ENCODE measurements at regions not wholly inside any gene's neighbourhood (a gene's known extent, or its start where the extent isn't known, plus 50 kb on each side); places are given as distances from the start of the nearest gene placed in this dataset.

DNA sequence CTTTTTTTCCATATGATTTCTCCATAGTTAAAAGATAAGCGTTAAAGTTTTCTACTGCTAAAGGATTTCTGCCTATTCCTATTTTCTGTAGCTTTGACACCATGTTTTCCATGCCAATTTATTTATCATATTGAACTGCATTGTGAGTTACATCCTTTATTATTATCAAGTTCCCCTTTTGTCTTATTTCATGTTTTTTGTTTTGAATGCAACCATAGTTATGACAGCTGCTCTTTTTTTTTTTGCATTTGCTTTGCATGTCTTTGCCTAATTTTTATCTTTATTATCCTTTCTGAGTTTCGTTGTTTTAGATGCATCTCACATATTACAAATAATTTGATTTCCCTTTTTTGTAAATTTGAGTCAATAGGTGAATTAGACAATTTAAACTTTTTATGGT is 161.5 kb downstream of the DEPDC1B start:
- Histone ChIP-seq H3F3A (ENCODE audit: low read depth) (no peaks in the 10 kb centered on the region), H3K79me2 (ENCODE audit: insufficient read depth, low read length) (no peaks in the 10 kb centered on the region), H3K4me2 (ENCODE audit: low read depth, low read length, poor library complexity, severe bottlenecking) (no peak overlapping the region), H3K27me3 (ENCODE audit: insufficient read depth, low read length, poor library complexity, severe bottlenecking) (no peaks in the 10 kb centered on the region), H3K9ac (ENCODE audit: low read depth, low read length, poor library complexity, severe bottlenecking) (no peak overlapping the region), H3K36me3 (ENCODE audit: insufficient read depth, low read length) (no peaks in the 10 kb centered on the region), H2AFZ (ENCODE audit: low read length) (no peak overlapping the region), H3K4me1 (ENCODE audit: insufficient read depth, low read length, poor library complexity, severe bottlenecking) (peaks cover 13% of the 10 kb centered on the region), H4K20me1 (ENCODE audit: insufficient read depth, low read length, poor library complexity, severe bottlenecking) (no peaks in the 10 kb centered on the region), H3K9me3 (ENCODE audit: insufficient read depth, low read depth, low read length) (no peaks in the 10 kb centered on the region), H3K4me3 (ENCODE audit: low read length, poor library complexity, severe bottlenecking) (no peak overlapping the region), H3K9me2 (replicated peaks; ENCODE audit: low read depth, low read length) (no peaks in the 10 kb centered on the region)
- TF ChIP-seq EZH2phosphoT487 (IDR thresholded peaks at IDR 0.05; ENCODE audit: borderline replicate concordance), result no peak
- TF ChIP-seq, protein P1, sequence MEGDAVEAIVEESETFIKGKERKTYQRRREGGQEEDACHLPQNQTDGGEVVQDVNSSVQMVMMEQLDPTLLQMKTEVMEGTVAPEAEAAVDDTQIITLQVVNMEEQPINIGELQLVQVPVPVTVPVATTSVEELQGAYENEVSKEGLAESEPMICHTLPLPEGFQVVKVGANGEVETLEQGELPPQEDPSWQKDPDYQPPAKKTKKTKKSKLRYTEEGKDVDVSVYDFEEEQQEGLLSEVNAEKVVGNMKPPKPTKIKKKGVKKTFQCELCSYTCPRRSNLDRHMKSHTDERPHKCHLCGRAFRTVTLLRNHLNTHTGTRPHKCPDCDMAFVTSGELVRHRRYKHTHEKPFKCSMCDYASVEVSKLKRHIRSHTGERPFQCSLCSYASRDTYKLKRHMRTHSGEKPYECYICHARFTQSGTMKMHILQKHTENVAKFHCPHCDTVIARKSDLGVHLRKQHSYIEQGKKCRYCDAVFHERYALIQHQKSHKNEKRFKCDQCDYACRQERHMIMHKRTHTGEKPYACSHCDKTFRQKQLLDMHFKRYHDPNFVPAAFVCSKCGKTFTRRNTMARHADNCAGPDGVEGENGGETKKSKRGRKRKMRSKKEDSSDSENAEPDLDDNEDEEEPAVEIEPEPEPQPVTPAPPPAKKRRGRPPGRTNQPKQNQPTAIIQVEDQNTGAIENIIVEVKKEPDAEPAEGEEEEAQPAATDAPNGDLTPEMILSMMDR (conservative IDR thresholded peaks at IDR 0.05; ENCODE audit: low read length), result no peak

DNA sequence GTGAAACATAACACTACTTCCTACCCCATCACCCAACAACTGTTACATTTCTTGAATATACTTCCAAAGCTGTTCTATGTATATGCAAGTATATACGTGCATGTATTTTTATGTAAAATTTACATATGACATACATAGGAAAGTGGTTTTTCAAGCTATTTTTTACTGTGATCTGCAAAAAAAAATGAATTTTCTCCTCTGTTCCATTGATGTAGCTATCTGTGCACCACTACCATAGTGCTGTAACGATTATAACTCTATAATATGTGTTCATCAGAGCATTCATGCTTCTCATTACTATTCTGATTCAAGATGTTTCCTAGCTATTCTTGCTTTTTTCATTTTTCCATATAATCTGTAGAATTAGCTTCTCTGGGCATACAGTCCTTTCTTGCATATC is 164.0 kb downstream of the DEPDC1B start:
- Histone ChIP-seq H3K9me3 (ENCODE audit: insufficient read depth, low read depth, low read length) (no peaks in the 10 kb centered on the region), H3K9ac (ENCODE audit: low read depth, low read length, poor library complexity, severe bottlenecking) (no peak overlapping the region), H3K9me2 (replicated peaks; ENCODE audit: low read depth, low read length) (no peaks in the 10 kb centered on the region), H3K27me3 (ENCODE audit: insufficient read depth, low read length, poor library complexity, severe bottlenecking) (no peaks in the 10 kb centered on the region), H2AFZ (ENCODE audit: low read length) (no peak overlapping the region), H4K20me1 (ENCODE audit: insufficient read depth, low read length, poor library complexity, severe bottlenecking) (no peaks in the 10 kb centered on the region), H3K4me3 (ENCODE audit: low read length, poor library complexity, severe bottlenecking) (no peak overlapping the region), H3K4me1 (ENCODE audit: insufficient read depth, low read length, poor library complexity, severe bottlenecking) (peaks cover 13% of the 10 kb centered on the region), H3K79me2 (ENCODE audit: insufficient read depth, low read length) (no peaks in the 10 kb centered on the region), H3K4me2 (ENCODE audit: low read depth, low read length, poor library complexity, severe bottlenecking) (no peak overlapping the region), H3K36me3 (ENCODE audit: insufficient read depth, low read length) (no peaks in the 10 kb centered on the region), H3F3A (ENCODE audit: low read depth) (no peaks in the 10 kb centered on the region)
- no peak for TF ChIP-seq EZH2phosphoT487 (IDR thresholded peaks at IDR 0.05; ENCODE audit: borderline replicate concordance)
- TF ChIP-seq, protein P1 (conservative IDR thresholded peaks at IDR 0.05; ENCODE audit: low read length), result no peak

DNA sequence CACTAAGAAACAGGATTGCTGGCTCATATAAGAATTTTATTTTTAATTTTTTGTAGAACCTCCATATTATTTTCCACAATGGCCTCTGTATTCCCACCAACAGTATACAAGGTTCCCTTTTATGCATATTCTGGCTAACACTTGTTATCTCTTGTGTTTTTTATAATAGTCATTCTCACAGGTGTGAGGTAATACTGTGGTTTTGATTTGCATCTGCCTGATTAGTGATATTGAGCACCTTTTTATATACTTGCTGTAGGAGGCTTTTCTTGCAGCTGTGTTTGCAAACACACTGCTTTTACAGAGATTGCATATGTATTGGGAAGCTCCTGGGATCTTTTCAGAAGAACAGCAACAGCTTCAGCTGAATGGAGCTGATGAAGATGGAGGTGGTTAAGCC is 164.8 kb downstream of the DEPDC1B start:
- TF ChIP-seq, protein P1 (conservative IDR thresholded peaks at IDR 0.05; ENCODE audit: low read length), result no peak
- no peak for TF ChIP-seq EZH2phosphoT487 (IDR thresholded peaks at IDR 0.05; ENCODE audit: borderline replicate concordance)
- H3K4me1 ChIP-seq (ENCODE audit: insufficient read depth, low read length, poor library complexity, severe bottlenecking), result peaks cover 13% of the 10 kb centered on the region
- no peak overlapping the region for H3K4me3 ChIP-seq (ENCODE audit: low read length, poor library complexity, severe bottlenecking)
- H3F3A ChIP-seq (ENCODE audit: low read depth), result no peaks in the 10 kb centered on the region
- H3K36me3 ChIP-seq (ENCODE audit: insufficient read depth, low read length), result no peaks in the 10 kb centered on the region
- H3K9me2 ChIP-seq (replicated peaks; ENCODE audit: low read depth, low read length), result no peaks in the 10 kb centered on the region
- H4K20me1 ChIP-seq (ENCODE audit: insufficient read depth, low read length, poor library complexity, severe bottlenecking), result no peaks in the 10 kb centered on the region
- H3K4me2 ChIP-seq (ENCODE audit: low read depth, low read length, poor library complexity, severe bottlenecking), result no peak overlapping the region
- no peaks in the 10 kb centered on the region for H3K79me2 ChIP-seq (ENCODE audit: insufficient read depth, low read length)
- no peaks in the 10 kb centered on the region for H3K27me3 ChIP-seq (ENCODE audit: insufficient read depth, low read length, poor library complexity, severe bottlenecking)
- no peaks in the 10 kb centered on the region for H3K9me3 ChIP-seq (ENCODE audit: insufficient read depth, low read depth, low read length)
- no peak overlapping the region for H3K9ac ChIP-seq (ENCODE audit: low read depth, low read length, poor library complexity, severe bottlenecking)
- H2AFZ ChIP-seq (ENCODE audit: low read length), result no peak overlapping the region

Measured in Loucy (cell line).